ENCODE measurements at regions not wholly inside any gene's neighbourhood (a gene's known extent, or its start where the extent isn't known, plus 50 kb on each side); places are given as distances from the start of the nearest gene placed in this dataset.

DNA sequence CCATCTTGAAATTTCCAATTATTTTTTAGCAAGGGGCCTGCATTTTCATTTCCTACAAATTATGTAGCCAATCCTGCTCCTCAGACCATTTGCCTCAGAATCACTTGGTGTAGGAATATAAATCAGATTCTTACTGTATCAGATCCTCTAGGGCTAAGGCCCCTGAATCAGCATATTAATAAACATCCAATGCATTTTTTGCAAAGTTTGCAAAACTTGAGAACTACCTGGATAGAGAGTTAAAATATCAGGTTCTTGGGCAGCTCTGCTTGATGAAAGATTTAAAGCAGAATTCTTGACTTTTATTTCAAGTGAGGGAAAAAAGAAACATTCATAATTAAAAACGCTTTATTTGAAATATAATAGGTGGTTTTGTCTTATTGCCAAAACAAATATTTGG is 82.2 kb upstream of the MAN1A1 start:
- no peak overlapping the region for H2AFZ ChIP-seq (replicated peaks; ENCODE audit: low read length, poor library complexity)
- no peak overlapping the region for H3K18ac ChIP-seq (ENCODE audit: low read depth, low read length)
- no peak overlapping the region for H4K8ac ChIP-seq (ENCODE audit: low read depth in 2 of 2, low read length in 2 of 2)
- no peak overlapping the region for H3K23ac ChIP-seq (ENCODE audit: low read depth, low read length)
- H3K36me3 ChIP-seq (ENCODE audit: control insufficient read depth, insufficient read depth, low read length) = no peaks in the 10 kb centered on the region
- H3K4ac ChIP-seq (ENCODE audit: low read depth, low read length) = no peak overlapping the region
- no peak overlapping the region for H4K91ac ChIP-seq (ENCODE audit: insufficient read depth, low read depth, low read length)
- ChIA-PET POLR2A (ENCODE audit: unreplicated experiment) (no interaction called here), CTCF (no interaction called here)
- TF ChIP-seq MAFK (IDR thresholded peaks at IDR 0.05; ENCODE audit: low read depth, low read length) (peak; percentile 73), MXI1 (IDR thresholded peaks at IDR 0.05; ENCODE audit: borderline replicate concordance, low read depth, low read length) (no peak)
- no peaks in the 10 kb centered on the region for H3K4me1 ChIP-seq (ENCODE audit: control insufficient read depth, insufficient read depth, low read length)
- no peak overlapping the region for H2AK5ac ChIP-seq (ENCODE audit: low read depth, low read length)
- ATAC-seq (ENCODE audit: low read depth) (no peak), DNase-seq (no peak)
- no CpG with 5 or more reads among the region's 1 CpG for WGBS, 2 experiments (ENCODE audit: extremely low coverage in 2 of 2, insufficient read length in 1 of 2)
- H2AK9ac ChIP-seq (replicated peaks; ENCODE audit: low read depth, low read length, poor library complexity) = no peak overlapping the region
- no peak overlapping the region for H2BK15ac ChIP-seq (ENCODE audit: low read depth, low read length)
- H2BK20ac ChIP-seq (ENCODE audit: low read depth, low read length) = no peak overlapping the region
- H2BK5ac ChIP-seq (ENCODE audit: low read depth, low read length, poor library complexity, severe bottlenecking) = no peak overlapping the region
- H3K4me3 ChIP-seq (ENCODE audit: insufficient read depth, low read depth, low read length) = no peak overlapping the region
- intact Hi-C loops (cut with micrococcal nuclease) (no loop called here), dilution Hi-C loops (cut with HindIII; ENCODE audit: low sequenced_read_pairs, unreplicated experiment) (no loop called here), in situ Hi-C loops (cut with MboI; ENCODE audit: low sequenced_read_pairs) (no loop called here)
- no peaks in the 10 kb centered on the region for H3K9me1 ChIP-seq (ENCODE audit: insufficient read depth, low read length)
- no TSS peak for BruUV-seq (replicated peaks)
- H3K79me1 ChIP-seq (ENCODE audit: low read depth in 1 of 2, low read length in 2 of 2) = no peaks in the 10 kb centered on the region
- H2BK120ac ChIP-seq (ENCODE audit: low read depth, low read length) = no peak overlapping the region
- no peaks in the 10 kb centered on the region for H4K20me1 ChIP-seq (ENCODE audit: insufficient read depth, low read length)
- no peak overlapping the region for H3K4me2 ChIP-seq (ENCODE audit: low read depth, low read length)
- H3K56ac ChIP-seq (ENCODE audit: extremely low read depth, insufficient read depth, low read length) = no peak overlapping the region
- no peaks in the 10 kb centered on the region for H3K27me3 ChIP-seq (ENCODE audit: control insufficient read depth, insufficient read depth, low read length)
- no peak overlapping the region for H4K5ac ChIP-seq (ENCODE audit: low read depth, low read length)
- no peak overlapping the region for H3K9ac ChIP-seq (ENCODE audit: low read depth, low read length)
- H3K27ac ChIP-seq (ENCODE audit: insufficient read depth, low read length) = no peak overlapping the region
- H3K9me3 ChIP-seq (ENCODE audit: control insufficient read depth, insufficient read depth, low read length) = no peaks in the 10 kb centered on the region
- no peak overlapping the region for H3K14ac ChIP-seq (replicated peaks; ENCODE audit: low read depth, low read length)

Data from IMR-90 (cell line).